ENCODE measurements at regions not wholly inside any gene's neighbourhood (a gene's known extent, or its start where the extent isn't known, plus 50 kb on each side); places are given as distances from the start of the nearest gene placed in this dataset.

DNA sequence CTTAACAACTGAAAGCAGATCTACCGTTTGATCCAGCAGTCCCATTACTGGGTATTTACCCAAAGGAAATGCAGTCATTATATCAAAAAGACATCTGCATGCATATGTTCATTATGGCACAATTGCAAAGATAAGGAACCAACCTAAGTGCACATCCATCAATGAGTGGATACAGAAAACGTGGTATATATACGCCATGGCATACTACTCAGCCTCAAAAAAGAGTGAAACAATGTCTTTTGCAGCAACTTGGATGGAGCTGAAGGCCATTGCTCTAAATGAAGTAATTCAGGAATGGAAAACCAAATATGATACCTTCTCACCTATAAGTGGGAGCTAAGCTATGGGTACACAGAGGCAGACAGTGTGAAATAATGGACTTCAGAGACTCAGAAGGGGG lies 169.3 kb downstream of the ZBTB18 start:
- DNase-seq (ENCODE audit: low spot score): no peak

DNA sequence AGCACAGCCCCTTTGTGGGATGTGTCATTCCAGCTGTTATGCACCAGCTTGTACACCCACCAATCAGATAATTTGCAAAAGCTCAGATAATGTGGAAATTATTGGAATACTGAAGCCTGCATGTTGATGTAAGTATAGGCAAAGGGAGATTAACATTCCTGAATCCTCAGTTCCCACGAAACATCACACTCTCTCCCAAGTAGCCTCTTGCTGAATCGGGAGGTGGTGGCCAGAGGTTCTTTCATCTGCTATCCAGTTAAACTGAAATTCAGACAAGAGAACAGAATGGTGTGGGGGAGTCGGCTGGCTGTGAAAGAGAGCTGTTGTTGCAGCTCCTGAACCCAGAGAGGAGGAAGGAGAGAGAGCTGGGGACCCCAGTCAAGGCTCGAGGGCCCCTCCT lies 170.9 kb downstream of the ZBTB18 start:
- no peak for DNase-seq (ENCODE audit: low spot score)

DNA sequence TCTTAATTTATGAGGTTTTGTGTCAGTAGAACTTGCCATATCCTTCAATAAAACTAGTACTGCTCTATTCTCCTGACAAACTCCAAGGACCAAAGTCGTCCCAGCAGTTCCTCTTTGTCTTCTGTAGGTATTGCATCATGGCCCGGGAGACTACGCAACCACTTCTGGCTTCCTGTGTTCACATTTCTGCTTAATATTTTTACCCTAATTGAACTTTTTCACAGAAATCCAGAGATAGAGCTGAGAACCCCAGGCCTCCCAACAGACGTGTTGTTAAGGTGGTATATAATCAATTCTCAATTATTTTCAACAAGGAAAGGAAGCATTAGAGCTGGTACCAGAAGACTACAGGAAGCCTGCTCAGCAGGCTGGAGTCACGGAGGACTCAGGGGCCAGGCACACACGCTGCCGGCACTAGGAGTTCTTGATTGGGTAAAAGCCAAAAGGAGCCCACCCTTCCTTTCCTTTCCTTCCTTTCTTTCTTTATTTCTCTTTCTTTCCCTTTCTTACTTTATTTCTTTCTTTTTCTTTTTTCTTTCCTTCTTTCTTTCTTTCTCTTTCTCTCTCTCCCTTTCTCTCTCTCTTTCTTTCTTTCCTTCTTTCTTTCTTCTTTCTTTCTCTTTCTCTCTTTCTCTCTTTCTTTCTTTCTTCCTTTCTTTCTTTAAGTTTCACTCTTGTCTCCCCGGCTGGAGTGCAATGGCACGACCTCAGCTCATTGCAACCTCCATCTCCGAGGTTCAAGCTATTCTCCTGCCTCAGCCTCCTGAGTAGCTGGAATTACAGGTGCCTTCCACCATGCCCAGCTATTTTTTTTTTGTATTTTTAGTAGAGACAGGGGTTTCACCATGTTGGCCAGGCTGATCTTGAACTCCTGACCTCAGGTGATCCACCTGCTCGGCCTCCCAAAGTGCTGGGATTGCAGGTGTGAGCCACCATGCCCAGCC lies 173.7 kb downstream of the ZBTB18 start:
- DNase-seq (ENCODE audit: low spot score): no peak

DNA sequence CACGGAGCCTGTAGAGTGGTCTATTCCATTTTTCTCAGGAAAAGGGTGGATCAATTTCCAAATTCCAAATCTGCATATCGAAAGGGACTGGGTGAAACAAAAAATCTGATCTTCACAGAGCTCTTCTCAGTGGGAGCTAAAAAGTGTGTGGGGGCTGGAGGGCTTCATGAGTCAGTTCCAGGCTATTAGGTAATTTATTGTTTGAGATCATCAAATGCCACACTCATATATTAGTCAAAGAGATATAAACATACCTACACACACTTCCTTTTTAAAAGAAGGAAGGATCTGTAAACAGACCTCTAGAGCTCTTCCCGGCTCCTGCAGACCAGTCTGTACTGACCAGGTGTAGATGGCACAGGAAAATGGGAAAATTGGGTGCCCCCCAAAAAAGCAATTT lies 175.4 kb downstream of the ZBTB18 start:
- no peak for DNase-seq (ENCODE audit: low spot score)

DNA sequence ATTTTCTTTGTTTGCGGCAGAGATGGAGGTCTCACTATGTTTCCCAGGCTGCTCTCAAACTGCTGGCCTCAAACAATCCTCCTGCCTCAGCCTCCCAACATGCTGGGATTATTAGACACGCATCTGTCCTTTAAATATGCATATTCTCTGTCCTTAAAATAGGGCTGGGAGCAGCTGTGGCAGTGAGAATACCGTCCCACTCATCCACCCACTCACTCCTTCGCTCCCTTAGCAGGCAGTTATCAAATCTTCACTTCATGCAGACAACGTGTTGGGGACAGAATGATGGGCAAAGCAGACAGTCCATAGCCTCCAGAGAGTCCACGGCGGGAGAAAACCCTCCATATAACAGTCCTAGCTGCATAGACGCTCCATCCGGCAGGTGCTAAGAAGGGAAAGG lies 179.4 kb downstream of the ZBTB18 start:
- DNase-seq (ENCODE audit: low spot score): no peak

DNA sequence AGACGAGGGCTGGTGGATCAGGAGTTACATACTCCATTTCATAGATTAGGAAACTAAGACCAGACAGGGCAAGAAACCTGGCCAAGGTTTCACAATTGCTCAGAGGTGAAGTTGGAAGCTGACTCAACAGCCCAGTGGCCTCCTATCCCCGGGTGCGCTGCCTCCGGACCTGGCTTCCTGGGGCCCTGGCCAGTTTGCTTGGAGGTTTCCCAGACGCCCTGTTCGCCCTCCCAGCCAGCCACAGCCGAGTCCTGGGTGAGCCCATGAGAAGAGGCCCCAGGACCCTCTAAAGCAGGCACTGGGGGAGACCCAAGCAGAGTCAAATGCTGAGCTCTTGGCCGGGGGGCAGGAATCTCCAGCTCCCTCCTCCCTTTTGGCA lies 180.1 kb downstream of the ZBTB18 start:
- DNase-seq (ENCODE audit: low spot score): no peak

DNA sequence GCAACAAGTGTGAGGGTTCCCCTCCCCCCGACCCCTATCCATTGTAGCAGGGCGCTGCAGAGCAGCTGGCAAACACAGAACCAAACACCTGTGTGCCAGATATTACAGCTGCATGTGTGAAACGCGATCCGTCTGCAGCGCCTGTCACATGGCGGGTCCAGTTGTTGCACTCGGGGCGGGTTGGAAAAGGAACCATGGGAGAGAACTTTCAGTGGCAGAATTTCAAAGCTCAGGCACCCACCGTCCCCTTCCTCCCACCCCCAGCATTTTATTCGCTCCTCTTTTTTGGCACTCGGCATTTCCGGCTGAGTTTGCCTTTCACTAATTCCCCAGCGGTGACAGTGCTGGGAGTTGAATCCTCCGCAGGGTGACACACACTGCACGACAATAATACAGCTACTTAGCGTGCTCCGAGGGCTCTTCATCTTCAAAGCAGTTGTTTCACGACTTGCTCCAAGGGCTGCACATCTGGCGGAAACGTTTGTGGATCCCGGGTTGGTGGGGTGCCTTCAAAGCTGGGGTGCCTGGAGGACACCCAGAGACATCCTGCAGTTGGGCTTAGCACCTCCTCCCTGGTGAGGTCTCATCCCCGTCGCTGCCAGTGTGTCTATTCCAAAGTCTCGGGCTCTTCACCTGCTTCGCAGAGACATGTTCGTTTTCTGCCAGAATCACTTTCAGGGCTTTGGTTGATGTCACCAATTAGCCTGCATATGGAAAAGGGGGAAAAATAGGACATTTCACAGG lies 180.7 kb downstream of the ZBTB18 start:
- DNase-seq (ENCODE audit: low spot score): no peak

DNA sequence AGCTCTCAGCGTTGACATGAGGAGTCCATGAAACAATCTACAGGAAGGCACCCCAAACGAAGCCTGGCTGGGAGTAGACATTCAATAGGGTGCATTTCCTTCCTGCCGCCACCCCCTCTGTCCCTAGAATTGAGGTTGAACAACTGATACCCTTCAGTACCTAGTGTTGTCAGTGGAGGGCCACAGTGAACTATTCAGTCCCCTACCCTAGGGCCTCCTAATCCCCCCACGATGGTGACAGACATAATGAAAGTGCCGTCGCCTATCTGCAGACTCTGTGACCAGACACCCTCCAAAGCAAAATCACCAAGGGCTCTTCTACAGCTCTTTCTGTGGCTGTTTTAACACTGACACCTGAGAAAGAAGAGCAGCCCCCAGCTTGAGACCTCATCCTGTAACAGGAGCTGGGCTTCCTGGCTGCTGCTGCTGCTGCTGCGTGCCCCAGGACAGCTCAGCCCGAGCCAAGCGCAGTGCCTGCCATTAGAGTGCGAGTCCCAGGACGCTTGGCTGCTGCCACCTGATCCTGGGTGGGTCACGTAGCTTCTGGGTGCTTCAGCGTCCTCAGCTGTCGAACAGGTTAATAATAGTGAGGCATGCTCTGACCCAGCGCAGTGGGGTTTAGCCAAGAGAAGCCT lies 183.0 kb downstream of the ZBTB18 start:
- no peak for DNase-seq (ENCODE audit: low spot score)

DNA sequence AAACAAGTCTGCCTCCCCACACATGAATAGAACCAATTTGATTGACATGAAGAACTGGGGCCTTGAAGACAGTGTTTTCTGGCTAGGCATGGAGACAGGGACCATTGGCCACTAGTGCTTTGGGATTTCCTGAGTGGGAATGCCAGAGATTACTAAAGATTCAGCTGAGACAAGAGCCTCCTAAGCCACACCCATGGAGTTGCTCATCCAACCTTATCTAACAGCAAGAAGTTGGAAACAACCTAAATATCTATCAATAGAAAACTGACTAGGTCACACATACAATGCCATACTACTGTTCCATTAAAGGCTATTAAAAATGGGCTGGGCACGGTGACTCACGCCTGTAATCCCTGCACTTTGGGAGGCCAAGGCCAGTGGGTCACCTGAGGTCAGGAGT lies 184.1 kb downstream of the ZBTB18 start:
- DNase-seq (ENCODE audit: low spot score): no peak

DNA sequence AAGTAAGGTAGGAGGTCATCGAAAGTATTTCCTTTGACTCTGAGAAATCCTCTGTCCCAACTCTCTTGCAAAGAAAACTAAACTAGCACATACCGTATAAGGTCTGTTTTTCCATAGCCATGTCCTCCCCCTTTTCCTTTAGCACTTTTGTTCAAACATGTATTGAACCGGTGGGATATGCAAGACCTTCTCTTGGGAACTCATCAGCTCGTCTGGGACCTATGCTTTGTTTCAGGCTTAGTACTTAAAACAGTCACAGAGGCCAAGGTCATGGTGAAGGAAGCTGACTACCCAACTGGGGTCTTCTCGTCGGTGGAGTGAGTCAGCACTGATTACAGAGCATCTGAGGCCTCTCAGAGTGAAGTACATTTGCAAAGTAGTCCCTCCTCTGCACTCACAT lies 185.0 kb downstream of the ZBTB18 start:
- DNase-seq (ENCODE audit: low spot score): no peak

DNA sequence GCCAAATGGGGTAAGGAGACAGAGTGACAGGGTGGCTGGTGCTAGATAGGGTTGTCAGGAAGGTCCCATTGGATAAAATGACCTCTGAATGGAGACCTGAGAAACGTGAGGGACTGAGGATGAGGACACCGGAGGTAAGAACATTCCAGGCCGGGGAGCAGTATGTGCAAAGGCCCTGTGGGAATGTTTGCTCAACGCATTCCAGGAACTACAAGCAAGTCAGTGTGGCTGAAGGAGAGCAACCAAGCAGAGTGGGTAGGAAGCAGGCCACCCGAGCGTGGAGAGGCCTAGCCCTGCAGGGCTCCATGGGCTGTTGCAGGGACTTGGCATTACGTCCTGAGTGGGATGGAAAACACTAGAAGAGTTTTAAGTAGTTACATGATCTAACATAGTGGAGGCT lies 185.6 kb downstream of the ZBTB18 start:
- no peak for DNase-seq (ENCODE audit: low spot score)

DNA sequence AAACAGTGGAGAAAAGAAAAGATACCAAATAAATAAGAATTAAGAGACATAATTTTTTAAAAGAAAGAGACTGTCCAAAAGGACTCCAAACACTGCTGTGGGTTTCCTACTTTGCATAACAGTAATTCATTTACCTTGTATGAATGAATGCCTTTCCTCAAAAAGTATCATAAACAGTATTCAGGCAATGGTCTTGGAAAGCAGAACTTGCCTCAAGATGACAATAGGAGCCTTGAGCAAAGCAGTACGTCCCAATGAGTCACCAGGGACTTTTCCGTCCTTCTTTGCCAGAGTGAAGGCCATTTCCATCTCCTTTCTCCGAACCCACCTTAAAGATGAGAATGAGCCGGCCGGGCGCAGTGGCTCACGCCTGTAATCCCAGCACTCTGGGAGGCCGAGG lies 186.4 kb downstream of the ZBTB18 start:
- DNase-seq (ENCODE audit: low spot score): no peak

DNA sequence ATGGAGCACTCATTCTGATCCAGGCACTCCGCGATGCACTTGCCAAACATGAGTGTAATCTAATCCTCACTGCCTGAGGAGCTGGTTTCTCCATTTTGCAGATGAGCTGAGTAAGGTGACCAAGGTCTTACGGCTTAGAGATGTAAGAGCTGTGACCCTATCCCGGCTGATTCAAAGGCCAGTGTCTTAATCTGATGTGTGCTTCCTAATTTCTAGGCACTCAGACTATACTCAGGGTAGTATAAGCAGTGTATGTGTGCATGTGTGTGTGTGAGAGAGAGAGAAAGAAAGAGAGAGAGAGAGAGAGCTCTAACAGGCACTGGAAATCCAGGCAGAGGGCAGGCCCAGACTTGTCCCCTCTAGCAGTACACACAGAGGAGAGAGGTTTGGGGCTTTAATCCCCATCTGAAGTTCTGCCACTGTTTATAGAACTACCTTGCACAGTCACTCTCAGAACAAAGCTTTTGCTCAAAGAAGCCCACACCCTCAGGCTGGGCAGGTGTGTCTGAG lies 188.2 kb downstream of the ZBTB18 start:
- DNase-seq (ENCODE audit: low spot score): peak; percentile 45

DNA sequence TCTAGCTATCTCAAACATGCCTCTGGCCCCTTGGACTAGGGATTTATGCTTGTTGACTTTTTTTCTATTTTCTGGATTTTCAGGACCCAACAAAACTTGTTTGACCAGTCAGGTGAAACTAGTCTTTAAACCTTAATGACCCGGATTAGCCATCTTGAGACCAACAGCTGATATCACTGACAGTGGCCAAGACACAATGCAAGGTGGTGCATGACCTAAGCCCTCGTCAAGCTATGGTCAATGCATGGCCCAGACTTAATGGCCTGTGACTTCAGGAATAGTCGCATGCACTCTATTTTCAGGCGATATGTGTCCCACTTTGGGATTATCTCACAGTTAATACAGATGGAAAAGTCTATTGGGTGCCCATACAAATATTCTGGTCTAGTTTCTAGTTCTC lies 190.4 kb downstream of the ZBTB18 start:
- peak; percentile 10 for DNase-seq (ENCODE audit: low spot score)

DNA sequence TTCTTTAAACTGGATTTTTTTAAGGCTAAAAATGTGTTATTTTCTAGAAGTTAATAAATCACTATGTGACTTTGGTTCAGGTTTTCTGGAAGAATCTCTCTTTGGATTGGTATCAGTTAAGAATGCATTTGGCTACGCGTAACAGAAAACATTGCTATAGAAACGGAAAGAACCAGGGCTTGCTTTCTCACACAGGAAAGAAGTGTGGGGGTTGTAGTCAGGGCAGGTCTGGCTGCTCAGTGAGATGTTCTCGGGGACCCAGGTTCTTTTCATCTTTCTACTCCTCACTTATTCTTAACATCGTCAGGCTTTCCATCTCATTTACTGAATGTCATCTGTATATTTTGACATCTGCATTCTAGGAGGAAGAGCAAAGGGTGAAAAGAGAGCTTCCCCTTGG lies 191.4 kb downstream of the ZBTB18 start:
- no peak for DNase-seq (ENCODE audit: low spot score)

DNA sequence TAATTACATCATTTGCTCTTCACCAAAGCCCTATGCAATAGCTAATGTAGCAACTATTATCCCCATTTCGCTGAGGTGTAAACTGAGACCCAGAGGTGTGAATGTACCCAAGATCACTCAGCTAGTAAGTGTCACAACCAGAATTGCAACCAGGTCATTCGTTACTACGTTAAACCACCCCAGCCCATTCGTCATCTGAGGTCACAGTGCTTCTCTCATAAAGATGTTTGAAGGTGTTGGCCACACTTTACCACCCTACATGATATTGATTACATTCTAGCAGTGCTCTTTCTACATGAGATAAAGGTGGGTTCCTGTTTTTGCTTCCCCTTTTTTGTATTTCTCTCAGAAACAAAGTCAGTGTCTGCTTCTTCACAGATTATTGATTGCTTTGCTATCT lies 195.3 kb downstream of the ZBTB18 start:
- DNase-seq (ENCODE audit: low spot score): no peak

DNA sequence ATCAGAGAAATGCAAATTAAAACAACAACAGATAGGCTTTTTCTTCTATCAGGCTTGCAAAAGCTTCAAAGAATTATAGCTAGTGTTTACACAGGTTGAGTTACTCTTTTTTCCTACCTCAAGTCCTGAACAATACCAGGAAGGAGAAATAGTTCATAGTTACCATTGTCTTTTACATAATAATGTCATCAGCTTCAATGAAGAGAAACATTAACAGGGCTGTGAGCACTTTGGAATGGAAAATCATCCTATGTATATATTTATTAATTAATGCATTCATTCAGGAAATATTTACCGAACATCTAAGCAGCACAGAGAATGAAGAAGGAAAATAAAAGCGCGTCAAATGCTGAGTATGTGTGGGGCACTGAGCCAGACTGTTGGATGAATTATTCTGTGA lies 197.3 kb downstream of the ZBTB18 start:
- no peak for DNase-seq (ENCODE audit: low spot score)

DNA sequence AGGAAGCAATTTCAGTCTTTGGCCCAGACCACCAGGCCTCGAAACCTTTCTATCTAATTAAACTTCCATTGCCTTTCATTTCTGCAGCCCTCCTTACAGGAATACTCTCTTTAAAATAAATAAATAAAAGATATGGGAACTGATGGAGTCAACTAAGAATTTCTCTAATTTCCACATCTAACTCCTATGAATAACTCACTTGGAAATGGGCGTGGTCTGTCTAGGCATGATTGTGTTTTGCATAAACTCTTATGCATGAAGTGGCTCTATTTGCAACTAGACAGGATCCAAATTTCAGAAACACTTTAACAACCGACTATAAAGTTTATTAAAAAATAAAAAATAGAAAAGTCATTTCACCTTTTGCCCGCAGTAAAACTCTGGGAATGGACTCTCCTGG lies 199.5 kb downstream of the ADSS2 start:
- no peak for DNase-seq (ENCODE audit: low spot score)

DNA sequence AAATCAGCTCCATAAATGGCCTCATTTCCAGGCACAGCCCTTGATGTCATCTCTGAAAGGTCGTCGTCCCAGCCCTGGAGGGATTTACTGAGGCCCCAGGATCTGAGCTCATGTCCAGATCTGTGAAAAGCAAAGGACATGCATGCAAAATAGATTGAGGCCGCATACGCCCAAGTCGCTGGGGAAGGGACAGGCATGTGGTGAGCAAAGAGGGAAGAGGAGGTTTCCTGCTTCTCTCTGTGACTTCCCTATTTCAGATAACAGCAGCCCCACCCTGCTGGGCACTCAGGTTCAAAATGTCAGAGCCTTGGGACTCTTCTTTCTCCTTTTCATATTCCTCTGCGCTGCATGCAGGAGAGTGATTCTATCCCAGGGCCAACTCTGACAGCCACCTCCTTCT lies 197.2 kb downstream of the ADSS2 start:
- no peak for DNase-seq (ENCODE audit: low spot score)

DNA sequence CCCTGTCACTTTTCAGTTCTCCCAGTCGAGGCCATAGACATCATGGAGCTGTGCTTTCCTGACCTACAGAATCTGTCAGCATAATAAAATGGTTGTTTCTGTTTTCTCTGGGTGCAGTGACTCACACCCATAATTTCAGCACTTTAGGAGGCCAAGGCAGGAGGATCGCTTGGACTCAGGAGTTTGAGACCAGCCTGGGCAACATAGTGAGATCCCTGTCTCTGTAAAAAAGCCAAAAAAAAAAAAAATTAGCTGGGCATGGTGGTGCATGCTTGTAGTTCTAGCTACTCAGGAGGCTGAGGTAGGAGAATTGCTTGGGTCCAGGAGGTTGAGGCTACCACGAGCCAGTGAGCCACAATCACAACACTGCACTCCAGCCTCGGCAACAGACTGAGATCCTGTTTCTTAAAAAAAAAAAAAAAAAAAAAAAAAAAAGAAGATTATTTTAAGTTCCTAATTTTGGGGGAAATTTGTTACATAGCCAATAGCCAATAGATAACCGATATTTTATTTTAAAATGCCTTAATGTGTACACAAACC lies 196.2 kb downstream of the ADSS2 start:
- no peak for DNase-seq (ENCODE audit: low spot score)

DNA sequence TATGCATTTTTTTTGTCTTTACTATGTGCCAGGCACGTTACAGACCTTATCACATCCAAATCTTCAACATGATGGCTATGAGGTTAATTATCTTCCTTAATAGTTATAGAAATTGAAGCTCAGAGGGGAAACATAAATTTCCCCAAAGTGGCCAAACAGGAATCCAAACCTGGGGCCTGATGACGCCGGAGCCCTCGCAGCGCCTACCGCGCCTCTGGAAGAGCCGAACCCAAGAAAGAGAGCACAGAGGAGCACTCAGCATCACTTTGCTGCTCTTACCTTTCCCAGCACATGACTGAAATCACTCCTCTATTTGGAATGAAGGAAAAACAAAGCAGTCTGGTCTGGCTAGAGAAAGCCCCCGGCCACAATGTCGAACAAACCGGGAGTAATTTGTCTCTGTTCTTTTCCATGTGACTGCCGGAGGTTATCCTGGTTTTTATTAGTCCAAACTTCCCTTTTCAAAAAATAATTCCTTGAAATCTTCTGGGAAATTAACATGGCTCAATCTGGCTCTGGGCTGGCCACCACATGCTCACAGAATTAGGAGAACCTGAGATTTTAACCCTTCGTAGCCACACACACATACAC lies 195.5 kb downstream of the ADSS2 start:
- DNase-seq (ENCODE audit: low spot score): no peak

DNA sequence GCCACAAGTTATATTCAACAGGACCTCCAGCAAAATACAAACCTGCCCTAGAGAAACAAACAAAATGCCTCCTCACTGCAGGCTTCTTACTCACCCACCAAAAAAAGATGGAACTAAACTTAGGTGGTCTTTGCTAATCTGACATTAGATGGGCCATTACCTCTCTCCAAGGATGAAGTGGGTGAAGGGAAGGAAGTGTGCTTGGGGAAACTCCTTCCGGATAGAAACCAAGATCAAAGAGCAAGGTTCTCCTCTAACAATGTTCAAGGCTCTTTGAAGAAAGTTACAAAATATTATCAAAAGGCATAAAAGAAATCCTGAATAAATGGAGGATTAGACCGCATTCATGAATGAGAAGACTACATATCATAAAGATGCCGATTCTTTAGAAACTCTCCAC lies 187.5 kb downstream of the ADSS2 start:
- no peak for DNase-seq (ENCODE audit: low spot score)
